Stimulated activated CD4-positive, alpha-beta T cell treated with anti-CD3 and anti-CD28 coated beads, TNF-alpha, amount 100 ng/mL, for 48 hours (primary cell): ENCODE measurements at regions not wholly inside any gene's neighbourhood (a gene's known extent, or its start where the extent isn't known, plus 50 kb on each side); places are given as distances from the start of the nearest gene placed in this dataset.
"Not testable (repeated sequence)": the region's sequence is repeated elsewhere in the genome, so short reads cannot be mapped to it uniquely, and the experiment has no call there.

Experiments
- DNase-seq, 3 donors: peaks; one replicate each; pipeline ENCODE4 v3.0.0-alpha.2; 2020; ENCODE audit warnings: low read depth in 3 of 3

GRCh38 chr4:31187979-31188378 lies 467.8 kb downstream of the PCDH7 start:
- no peak for DNase-seq

DNA sequence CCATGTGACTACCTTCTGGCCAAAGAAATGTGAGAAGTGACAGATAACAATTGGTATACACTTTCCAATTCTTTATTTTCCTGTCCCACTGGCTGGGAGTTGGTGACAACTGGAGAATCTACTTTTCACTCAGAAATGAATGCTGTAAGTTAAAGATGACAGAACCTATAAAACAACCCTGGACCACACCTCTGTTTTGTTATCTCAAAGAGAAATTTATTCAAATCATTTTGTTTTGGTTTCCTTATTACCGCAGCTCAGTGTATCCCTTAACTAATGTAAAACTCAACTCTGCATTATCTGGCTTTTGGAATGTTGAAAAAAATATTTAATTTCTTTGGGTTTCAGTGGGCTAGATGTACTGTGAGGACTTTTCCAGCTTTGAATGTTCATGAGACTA lies 469.8 kb downstream of the PCDH7 start:
- DNase-seq = no peak

DNA sequence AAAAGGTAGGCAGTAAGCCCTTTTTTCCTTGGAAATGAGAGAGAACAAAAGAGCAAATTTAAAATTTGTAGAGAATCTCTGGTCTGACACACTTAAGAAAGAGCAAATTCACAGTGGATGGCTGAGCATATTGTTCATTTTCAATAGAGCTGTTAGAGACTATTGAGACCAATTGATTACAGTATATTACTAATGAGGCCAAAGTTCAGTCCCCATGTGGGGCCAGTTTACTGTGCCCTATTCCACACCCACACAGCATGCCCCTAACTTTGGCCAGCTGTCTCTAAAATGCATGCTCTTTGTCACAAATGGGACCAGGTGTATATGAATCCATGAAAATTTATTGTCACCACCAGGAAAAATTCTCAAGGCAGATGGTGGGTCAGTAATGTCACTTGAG lies 470.5 kb downstream of the PCDH7 start:
- DNase-seq = no peak

DNA sequence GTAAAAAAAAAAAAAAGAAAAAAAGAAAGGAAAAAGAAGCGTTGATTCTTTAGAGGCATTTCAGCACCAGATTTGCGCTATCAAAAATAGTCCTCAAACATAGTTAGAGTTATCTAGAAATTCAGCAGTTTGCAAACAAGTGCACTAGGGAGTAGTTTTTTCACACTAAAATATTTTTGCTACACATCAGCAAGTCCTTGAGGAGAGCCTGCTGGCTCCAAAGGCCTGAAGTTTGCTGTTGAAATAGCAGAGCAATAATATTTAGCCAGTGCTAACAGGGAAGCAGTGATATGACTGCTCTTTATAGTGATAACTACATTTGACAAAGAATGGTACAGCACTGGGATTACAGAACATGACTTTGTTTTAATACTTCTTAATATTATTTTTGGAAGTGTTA lies 472.2 kb downstream of the PCDH7 start:
- DNase-seq = no peak

GRCh38 chr4:31193521-31193920 lies 473.4 kb downstream of the PCDH7 start:
- DNase-seq = no peak

- DNase-seq = no peak
Measured at GRCh38 chr4:31194823-31195222, 474.7 kb downstream of the PCDH7 start.

- DNase-seq = no peak
Measured at GRCh38 chr4:31199644-31200043, 479.5 kb downstream of the PCDH7 start.

- not testable (repeated sequence) for DNase-seq
Measured at GRCh38 chr4:31202054-31202453, 481.9 kb downstream of the PCDH7 start.

DNA sequence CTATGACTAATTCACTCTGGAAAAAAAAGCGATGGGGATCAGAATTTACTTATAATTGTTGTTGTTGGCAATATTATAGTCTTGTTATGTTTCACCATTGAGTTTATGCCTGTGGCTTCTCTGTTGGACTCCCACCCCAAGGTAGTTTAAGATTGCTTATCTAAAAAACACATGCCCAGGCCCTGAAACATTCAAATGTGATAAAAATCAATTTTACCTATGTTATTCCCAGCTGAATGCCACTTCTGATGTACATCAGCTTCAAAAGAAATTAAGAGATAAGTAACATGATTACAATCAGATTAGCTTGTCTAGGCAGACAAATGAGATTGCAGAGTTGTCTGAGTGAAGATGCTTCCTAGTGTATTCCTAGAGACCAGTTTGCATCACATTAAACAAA lies 484.7 kb downstream of the PCDH7 start:
- DNase-seq = no peak

DNA sequence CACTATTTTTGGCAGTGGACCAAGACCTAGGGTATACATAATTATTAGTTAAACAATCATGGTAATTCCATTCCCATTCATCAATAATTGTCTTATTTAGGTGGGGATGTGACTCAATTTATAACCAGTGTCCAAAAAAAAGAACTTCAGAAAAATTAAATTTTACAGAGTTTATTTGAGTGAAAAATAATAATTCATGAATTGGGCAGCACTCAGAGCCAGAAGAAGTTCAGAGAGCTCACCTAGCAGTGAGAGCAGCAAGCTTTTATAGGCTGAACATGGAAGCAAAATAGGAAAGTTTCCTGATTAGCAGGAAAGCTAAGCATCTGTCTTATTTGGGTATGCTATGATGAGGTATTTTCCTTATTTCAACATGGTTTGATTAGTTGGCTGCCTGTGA lies 500.8 kb downstream of the PCDH7 start:
- no peak for DNase-seq

DNA sequence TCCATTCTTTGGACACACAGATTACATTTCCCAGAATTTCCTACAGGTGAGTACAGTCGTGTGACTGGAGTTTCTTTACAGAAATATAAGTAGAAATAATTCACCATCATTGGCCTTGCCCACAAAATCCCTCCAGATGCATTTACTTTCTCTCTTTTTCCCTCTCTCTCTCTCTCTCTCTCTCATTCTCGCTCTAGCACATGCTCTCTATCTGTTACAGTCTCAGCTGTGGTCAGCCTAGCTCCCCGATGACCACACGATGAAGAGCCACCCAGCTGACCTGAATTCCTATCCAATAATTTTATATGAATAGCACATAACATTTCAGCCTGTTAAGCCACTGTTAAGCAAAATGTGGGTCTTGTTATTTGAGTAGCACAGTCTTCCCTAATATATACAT lies 507.9 kb downstream of the PCDH7 start:
- no peak for DNase-seq

GRCh38 chr4:31230594-31230993 lies 510.4 kb downstream of the PCDH7 start:
- DNase-seq = no peak

GRCh38 chr4:31234494-31234893 lies 514.3 kb downstream of the PCDH7 start:
- DNase-seq = no peak

DNA sequence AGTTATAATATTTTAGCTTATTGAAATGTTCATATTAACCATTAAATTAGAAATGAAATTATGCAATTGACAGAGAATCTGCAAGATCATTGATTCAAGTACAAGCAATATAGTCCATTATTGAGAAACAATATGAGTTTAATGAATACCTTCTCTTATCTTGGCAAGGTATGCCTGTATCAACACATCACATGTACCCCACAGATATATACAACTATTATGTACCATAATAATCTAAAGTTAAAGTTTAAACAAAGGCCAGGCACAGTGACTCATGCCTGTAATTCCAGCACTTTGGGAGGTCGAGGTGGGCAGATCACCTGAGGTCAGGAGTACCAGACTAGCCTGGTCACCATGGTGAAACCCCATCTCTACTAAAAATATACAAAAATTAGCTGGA lies 514.7 kb downstream of the PCDH7 start:
- DNase-seq = no peak

- DNase-seq = no peak
Measured at GRCh38 chr4:31236020-31236638, 516.0 kb downstream of the PCDH7 start.

DNA sequence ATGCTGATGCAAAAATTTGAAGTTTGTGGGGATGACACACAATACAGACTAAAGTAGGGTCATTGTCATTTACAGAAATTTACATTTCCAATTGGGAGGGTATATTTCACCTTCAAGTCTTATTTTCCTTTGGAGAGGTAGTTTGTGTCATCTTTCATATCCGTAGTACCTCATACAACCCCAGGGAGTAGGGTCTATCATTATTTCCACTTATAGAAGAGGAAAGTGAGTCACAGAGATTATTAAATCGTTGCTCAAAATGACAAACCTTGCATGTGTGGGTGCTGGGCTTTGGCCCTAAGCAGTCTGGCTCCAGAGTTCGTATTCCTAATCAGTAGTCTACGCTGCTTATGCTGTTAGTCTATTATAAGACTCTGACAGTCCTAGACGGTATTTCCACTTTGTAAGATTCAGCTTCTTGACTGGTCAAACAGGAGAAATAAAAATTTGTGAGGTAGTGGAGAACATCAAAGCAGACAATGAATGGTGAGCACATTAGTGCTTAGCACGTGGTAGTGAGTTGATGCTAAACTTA lies 516.5 kb downstream of the PCDH7 start:
- no peak for DNase-seq

DNA sequence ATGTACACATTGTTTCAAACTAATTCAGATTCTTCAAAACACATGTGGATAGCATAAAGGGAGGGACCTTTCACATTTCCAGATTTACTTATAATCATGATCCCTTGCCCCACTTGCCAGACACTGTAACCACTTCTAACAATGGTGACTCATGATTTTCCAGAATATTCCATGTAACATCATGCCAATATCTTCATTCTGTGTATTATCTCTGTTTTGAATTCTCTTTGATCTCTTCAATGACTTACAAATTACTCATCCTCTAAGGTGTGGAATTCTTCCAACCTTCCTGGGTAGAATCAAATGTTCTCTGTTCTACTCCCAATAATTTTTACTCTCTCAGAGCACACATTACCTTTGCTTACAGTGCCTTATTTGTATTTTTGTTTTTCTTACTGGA lies 517.1 kb downstream of the PCDH7 start:
- no peak for DNase-seq

GRCh38 chr4:31239886-31240285 lies 519.7 kb downstream of the PCDH7 start:
- no peak for DNase-seq

- DNase-seq = no peak
Measured at GRCh38 chr4:31241504-31242106, 521.4 kb downstream of the PCDH7 start.

- no peak for DNase-seq
Measured at GRCh38 chr4:31246856-31247255, 526.7 kb downstream of the PCDH7 start.

DNA sequence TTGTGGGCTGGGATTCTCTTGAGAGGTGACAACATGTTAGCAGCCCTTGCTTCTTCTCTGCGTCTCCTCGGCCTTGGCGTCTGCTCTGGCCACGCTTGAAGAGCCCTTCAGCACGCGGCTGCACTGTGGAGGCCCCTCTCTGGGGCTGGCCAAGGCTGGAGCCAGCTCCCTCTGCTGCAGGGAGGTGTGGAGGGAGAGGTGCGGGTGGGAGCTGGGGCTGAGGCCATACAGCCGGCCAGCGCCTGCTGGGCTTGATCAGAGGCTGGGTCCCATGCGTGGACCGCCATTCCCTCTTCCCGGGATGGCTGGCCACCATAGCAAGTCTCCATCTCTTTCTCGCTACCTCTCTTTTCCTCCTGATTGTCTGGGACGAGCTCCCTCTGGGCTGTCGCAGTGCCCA lies 539.0 kb downstream of the PCDH7 start:
- no peak for DNase-seq

GRCh38 chr4:31261632-31262031 lies 541.5 kb downstream of the PCDH7 start:
- DNase-seq = no peak

GRCh38 chr4:31266094-31266493 lies 545.9 kb downstream of the PCDH7 start:
- DNase-seq = not testable (repeated sequence)
